ENCODE measurements at regions not wholly inside any gene's neighbourhood (a gene's known extent, or its start where the extent isn't known, plus 50 kb on each side); places are given as distances from the start of the nearest gene placed in this dataset.

- Histone ChIP-seq H3K9me3 (replicated peaks) (peaks cover 4% of the 10 kb centered on the region), H3K4me3 (no peak overlapping the region), H3K27me3 (ENCODE audit: low read depth) (no peaks in the 10 kb centered on the region), H3K36me3 (no peaks in the 10 kb centered on the region), H3K4me1 (no peaks in the 10 kb centered on the region), H3K27ac (replicated peaks) (no peak overlapping the region)
- intact Hi-C loops (cut with micrococcal nuclease) = no loop called here
- TF ChIP-seq, protein P1, sequence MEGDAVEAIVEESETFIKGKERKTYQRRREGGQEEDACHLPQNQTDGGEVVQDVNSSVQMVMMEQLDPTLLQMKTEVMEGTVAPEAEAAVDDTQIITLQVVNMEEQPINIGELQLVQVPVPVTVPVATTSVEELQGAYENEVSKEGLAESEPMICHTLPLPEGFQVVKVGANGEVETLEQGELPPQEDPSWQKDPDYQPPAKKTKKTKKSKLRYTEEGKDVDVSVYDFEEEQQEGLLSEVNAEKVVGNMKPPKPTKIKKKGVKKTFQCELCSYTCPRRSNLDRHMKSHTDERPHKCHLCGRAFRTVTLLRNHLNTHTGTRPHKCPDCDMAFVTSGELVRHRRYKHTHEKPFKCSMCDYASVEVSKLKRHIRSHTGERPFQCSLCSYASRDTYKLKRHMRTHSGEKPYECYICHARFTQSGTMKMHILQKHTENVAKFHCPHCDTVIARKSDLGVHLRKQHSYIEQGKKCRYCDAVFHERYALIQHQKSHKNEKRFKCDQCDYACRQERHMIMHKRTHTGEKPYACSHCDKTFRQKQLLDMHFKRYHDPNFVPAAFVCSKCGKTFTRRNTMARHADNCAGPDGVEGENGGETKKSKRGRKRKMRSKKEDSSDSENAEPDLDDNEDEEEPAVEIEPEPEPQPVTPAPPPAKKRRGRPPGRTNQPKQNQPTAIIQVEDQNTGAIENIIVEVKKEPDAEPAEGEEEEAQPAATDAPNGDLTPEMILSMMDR (IDR thresholded peaks at IDR 0.05; ENCODE audit: borderline replicate concordance) = no peak
- DNase-seq = no peak
These were observed 273.9 kb upstream of the ADARB2 start for GRCh38 chr10:2011106-2011716.

GRCh38 chr10:2005546-2005945, 268.2 kb upstream of the ADARB2 start:
- Histone ChIP-seq H3K27ac (replicated peaks) (no peak overlapping the region), H3K36me3 (no peaks in the 10 kb centered on the region), H3K4me1 (no peaks in the 10 kb centered on the region), H3K27me3 (ENCODE audit: low read depth) (peaks cover 5% of the 10 kb centered on the region), H3K9me3 (replicated peaks) (peaks cover 4% of the 10 kb centered on the region), H3K4me3 (no peak overlapping the region)
- intact Hi-C loops (cut with micrococcal nuclease) = no loop called here
- DNase-seq = no peak
- TF ChIP-seq, protein P1 (IDR thresholded peaks at IDR 0.05; ENCODE audit: borderline replicate concordance) = no peak

DNA sequence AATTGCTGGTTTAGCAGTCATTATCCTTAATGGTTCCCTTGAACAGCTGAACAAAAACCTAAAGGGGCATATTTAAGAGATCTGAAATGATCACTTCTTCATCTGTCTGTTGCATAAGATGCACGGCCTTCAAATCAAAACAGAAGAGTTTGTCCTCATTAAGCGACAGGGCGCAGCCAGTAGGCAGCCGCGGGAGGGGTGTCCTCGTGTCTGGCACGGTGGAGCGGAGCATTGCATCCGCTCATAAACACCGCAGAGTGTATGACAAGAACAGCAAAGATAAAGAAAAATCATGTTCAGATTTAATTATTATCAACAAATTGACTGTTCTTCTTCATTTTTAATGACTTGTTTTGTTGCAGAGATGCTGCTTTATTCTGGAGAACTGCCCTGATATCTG, 255.6 kb upstream of the ADARB2 start:
- H3K27ac ChIP-seq (replicated peaks) = no peak overlapping the region
- intact Hi-C loops (cut with micrococcal nuclease) = no loop called here

DNA sequence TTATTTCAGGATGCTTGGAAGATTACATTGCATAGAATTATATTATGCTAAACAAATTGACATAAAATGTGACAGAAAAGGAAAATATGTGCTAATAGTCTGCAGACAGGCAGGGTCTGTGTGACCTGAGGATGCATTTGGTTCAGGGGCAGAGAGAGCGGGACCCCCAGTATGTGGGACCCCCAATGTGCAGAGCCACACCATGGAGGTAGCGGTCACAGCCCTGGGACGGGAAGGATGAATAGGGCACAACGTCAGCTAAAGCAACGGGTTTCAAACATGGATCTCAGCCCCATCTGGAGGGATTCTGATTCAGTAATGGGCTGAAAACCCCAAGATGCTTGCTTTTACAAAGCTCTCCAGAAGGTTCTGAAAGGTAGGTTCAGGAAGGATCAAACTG, 251.8 kb upstream of the ADARB2 start:
- TF ChIP-seq, protein P1 (IDR thresholded peaks at IDR 0.05; ENCODE audit: borderline replicate concordance) = no peak
- intact Hi-C loops (cut with micrococcal nuclease) = no loop called here

More for the DNA sequence above, 255.6 kb upstream of the ADARB2 start:
- Histone ChIP-seq H3K9me3 (replicated peaks) (no peaks in the 10 kb centered on the region), H3K36me3 (no peaks in the 10 kb centered on the region), H3K4me3 (no peak overlapping the region), H3K27me3 (ENCODE audit: low read depth) (no peaks in the 10 kb centered on the region), H3K4me1 (no peaks in the 10 kb centered on the region)
- TF ChIP-seq, protein P1 (IDR thresholded peaks at IDR 0.05; ENCODE audit: borderline replicate concordance) = no peak
- DNase-seq = no peak

DNA sequence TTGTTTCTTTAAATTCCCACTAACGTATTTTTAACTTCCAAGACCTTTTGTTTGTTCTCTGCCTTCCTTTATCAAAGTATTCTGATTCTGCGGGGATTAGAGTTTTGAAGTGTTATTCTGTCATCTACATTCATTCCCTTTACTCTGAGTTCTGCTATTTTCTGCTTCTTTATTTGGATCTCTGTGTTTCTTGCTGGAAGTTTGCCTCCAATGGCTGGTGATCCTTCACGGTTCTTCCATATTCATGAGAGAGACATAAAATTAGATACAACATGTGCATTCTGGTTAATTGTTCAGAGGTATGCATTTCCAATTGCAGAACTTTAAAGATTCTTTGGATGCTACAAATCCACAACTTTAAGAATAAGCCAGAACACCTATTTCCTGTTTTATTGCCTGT, 244.7 kb upstream of the ADARB2 start:
- no peak overlapping the region for H3K4me3 ChIP-seq
- intact Hi-C loops (cut with micrococcal nuclease) = no loop called here
- no peaks in the 10 kb centered on the region for H3K36me3 ChIP-seq
- TF ChIP-seq, protein P1 (IDR thresholded peaks at IDR 0.05; ENCODE audit: borderline replicate concordance) = no peak
- peaks cover 29% of the 10 kb centered on the region for H3K9me3 ChIP-seq (replicated peaks)
- H3K4me1 ChIP-seq = no peaks in the 10 kb centered on the region
- DNase-seq = no peak
- H3K27me3 ChIP-seq (ENCODE audit: low read depth) = no peaks in the 10 kb centered on the region
- H3K27ac ChIP-seq (replicated peaks) = no peak overlapping the region

More for the DNA sequence above, 251.8 kb upstream of the ADARB2 start:
- peaks cover 2% of the 10 kb centered on the region for H3K9me3 ChIP-seq (replicated peaks)
- no peaks in the 10 kb centered on the region for H3K4me1 ChIP-seq
- H3K27ac ChIP-seq (replicated peaks) = no peak overlapping the region
- H3K4me3 ChIP-seq = no peak overlapping the region
- no peaks in the 10 kb centered on the region for H3K36me3 ChIP-seq
- no peaks in the 10 kb centered on the region for H3K27me3 ChIP-seq (ENCODE audit: low read depth)
- no peak for DNase-seq

All from left ventricle myocardium inferior (tissue), 1 donor.